ENCODE measurements at regions not wholly inside any gene's neighbourhood (a gene's known extent, or its start where the extent isn't known, plus 50 kb on each side); places are given as distances from the start of the nearest gene placed in this dataset.

- intact Hi-C loops (cut with DNase I; ENCODE audit: low total_unique reads), result no loop called here
- no peak for DNase-seq (ENCODE audit: low spot score in 2 of 2)
- TF ChIP-seq POLR2A (IDR thresholded peaks at IDR 0.05) (no peak), CTCF (IDR thresholded peaks at IDR 0.05) (no peak)
- WGBS, 2 donors, result 54 to 62% methylated on average over 2 of the region's 2 CpGs
- no peak overlapping the region for H3K4me3 ChIP-seq (ENCODE audit: low read depth, poor library complexity, severe bottlenecking)
Measured at GRCh38 chr9:29297592-29297991, 1724.3 kb upstream of the C9orf72 start.

- H3K4me3 ChIP-seq (ENCODE audit: low read depth, poor library complexity, severe bottlenecking), result no peak overlapping the region
- TF ChIP-seq POLR2A (IDR thresholded peaks at IDR 0.05) (no peak), CTCF (IDR thresholded peaks at IDR 0.05) (no peak)
- DNase-seq (ENCODE audit: low spot score in 2 of 2), result no peak
- WGBS, 2 donors, result 62 to 67% methylated on average over 3 of the region's 3 CpGs
- intact Hi-C loops (cut with DNase I; ENCODE audit: low total_unique reads), result no loop called here
Measured at GRCh38 chr9:29311221-29311620, 1737.9 kb upstream of the C9orf72 start.

GRCh38 chr9:29312327-29312726, 1739.0 kb upstream of the C9orf72 start:
- no peak for DNase-seq (ENCODE audit: low spot score in 2 of 2)
- H3K4me3 ChIP-seq (ENCODE audit: low read depth, poor library complexity, severe bottlenecking), result no peak overlapping the region
- WGBS, 2 donors, result 88 to 93% methylated on average over 3 of the region's 3 CpGs
- intact Hi-C loops (cut with DNase I; ENCODE audit: low total_unique reads), result no loop called here
- no peak for TF ChIP-seq POLR2A (IDR thresholded peaks at IDR 0.05)
- TF ChIP-seq CTCF (IDR thresholded peaks at IDR 0.05), result no peak

GRCh38 chr9:29319736-29320513, 1746.6 kb upstream of the C9orf72 start:
- intact Hi-C loops (cut with DNase I; ENCODE audit: low total_unique reads), result no loop called here
- TF ChIP-seq POLR2A (IDR thresholded peaks at IDR 0.05) (no peak), CTCF (IDR thresholded peaks at IDR 0.05) (no peak)
- WGBS, 2 donors, result 74 to 77% methylated on average over 3 of the region's 3 CpGs
- no peak overlapping the region for H3K4me3 ChIP-seq (ENCODE audit: low read depth, poor library complexity, severe bottlenecking)
- no peak for DNase-seq (ENCODE audit: low spot score in 2 of 2)

- intact Hi-C loops (cut with DNase I; ENCODE audit: low total_unique reads), result no loop called here
- no peak for DNase-seq (ENCODE audit: low spot score in 2 of 2)
- no peak overlapping the region for H3K4me3 ChIP-seq (ENCODE audit: low read depth, poor library complexity, severe bottlenecking)
- TF ChIP-seq CTCF (IDR thresholded peaks at IDR 0.05) (no peak), POLR2A (IDR thresholded peaks at IDR 0.05) (no peak)
- WGBS, 2 donors, result 66 to 75% methylated on average over 2 of the region's 2 CpGs
Measured at GRCh38 chr9:29322240-29322639, 1749.0 kb upstream of the C9orf72 start.

- TF ChIP-seq POLR2A (IDR thresholded peaks at IDR 0.05) (no peak), CTCF (IDR thresholded peaks at IDR 0.05) (no peak)
- H3K4me3 ChIP-seq (ENCODE audit: low read depth, poor library complexity, severe bottlenecking), result no peak overlapping the region
- intact Hi-C loops (cut with DNase I; ENCODE audit: low total_unique reads), result no loop called here
- no peak for DNase-seq (ENCODE audit: low spot score in 2 of 2)
Measured at GRCh38 chr9:29325894-29326293, 1752.6 kb upstream of the C9orf72 start.

Measured in lower leg skin (tissue), 4 donors.